GM21529 (cell line): ENCODE measurements at regions not wholly inside any gene's neighbourhood (a gene's known extent, or its start where the extent isn't known, plus 50 kb on each side); places are given as distances from the start of the nearest gene placed in this dataset.

Source experiments
- ATAC-seq: cut with Tn5 transposase; IDR thresholded peaks from one replicate; pipeline ENCODE4 v1.9.1; 2021; ENCODE audit not compliant: unreplicated experiment

- no peak for ATAC-seq
These were observed 324.6 kb upstream of the MTNR1B start for GRCh38 chr11:92644595-92645445.

GRCh38 chr11:92651159-92651558 lies 318.3 kb upstream of the MTNR1B start:
- ATAC-seq, result no peak

- no peak for ATAC-seq
These were observed 316.0 kb upstream of the MTNR1B start for GRCh38 chr11:92653454-92653853.

DNA sequence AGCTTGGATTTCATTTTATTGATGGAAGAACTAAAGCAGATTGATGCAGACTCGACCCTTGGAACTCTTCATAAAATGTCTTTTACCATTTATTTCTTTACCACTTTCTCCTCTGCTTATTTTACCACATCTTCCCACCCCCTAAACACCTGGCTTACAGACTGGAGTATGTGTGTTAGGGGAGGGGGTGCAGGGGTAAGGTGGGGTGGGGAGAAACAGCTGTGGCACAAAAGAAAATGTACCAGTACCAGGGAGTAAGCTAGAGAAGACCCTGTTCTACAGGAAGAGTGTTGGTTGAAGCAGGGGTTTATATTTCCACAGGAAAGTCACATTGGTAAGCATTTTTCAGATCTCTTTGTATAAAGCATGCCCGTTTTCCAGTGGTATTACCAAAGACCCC lies 312.7 kb upstream of the MTNR1B start:
- ATAC-seq, result no peak

DNA sequence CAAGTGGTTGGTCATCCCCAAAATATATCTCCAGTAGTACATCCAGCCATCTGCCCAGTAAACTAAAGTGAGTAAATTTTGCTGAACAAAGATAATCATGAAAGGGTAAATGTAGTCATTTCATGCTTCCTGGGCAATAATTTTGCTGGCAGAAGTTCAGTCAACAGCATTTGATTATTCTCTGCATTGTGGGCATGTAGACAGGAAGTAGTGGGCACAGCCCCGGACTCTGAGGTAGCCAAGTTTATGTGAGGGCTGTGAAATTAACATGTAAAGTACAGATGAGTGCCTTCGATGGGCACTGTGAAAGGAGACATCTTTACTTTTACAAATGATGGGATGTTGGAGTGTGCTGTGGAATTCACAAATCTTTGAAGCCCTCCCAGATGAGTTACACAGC lies 312.2 kb upstream of the MTNR1B start:
- ATAC-seq, result no peak

GRCh38 chr11:92658733-92659132 lies 310.7 kb upstream of the MTNR1B start:
- no peak for ATAC-seq

DNA sequence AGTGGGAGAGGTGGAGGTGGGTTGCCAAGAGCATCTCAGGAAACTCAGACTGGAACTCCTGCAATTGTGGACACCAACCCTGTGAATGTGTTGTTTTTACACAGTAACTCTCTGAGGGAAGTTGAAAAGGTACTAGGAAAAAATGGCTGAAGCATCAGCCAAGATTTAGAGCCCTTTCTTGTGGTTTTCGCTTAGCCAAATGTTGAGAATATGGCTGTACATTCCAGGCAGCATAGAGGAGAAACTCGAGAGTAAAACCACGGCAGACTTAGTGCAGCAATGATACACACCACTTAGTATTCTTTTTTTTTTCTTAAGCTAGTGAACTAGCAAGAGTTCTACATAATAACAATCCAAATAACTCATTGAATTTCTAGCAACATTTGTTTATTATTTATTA lies 309.7 kb upstream of the MTNR1B start:
- ATAC-seq, result no peak

DNA sequence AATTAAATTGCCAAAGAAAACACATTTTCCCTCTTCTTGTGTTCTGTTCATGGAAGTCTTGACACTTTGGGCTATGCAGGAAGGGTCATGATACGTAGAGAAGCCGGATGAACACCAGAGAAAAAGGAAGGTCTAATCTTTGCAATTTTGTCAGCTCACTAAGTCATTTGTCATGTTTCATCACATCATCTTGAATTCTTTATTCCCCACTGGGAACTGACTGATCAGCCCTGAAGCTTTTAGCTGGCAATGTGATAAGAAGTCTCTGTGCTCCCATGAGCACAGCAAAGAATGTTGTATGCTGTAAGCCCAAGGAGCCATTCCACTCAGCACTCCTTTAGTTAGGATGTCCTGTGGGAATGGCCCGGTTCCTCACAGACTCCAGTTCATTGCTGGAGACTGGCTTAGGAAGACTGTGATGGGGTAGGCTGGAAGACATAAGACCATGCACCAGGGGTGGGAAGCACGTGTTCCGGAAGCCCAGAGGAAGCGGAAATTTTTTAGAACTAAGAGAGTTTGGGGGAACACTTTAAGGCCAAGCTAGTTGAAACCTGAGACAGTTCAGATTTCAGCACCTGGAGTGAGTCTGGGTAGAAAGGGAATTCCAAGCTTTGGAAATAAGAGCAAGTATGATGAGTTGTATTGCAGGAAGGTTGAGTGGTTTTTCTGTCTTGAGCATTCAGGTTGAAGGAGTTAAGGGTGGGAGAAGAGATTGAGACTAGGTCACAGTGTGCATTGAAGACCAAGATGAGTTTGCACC lies 306.7 kb upstream of the MTNR1B start:
- no peak for ATAC-seq

- no peak for ATAC-seq
These were observed 305.9 kb upstream of the MTNR1B start for GRCh38 chr11:92663539-92663938.

DNA sequence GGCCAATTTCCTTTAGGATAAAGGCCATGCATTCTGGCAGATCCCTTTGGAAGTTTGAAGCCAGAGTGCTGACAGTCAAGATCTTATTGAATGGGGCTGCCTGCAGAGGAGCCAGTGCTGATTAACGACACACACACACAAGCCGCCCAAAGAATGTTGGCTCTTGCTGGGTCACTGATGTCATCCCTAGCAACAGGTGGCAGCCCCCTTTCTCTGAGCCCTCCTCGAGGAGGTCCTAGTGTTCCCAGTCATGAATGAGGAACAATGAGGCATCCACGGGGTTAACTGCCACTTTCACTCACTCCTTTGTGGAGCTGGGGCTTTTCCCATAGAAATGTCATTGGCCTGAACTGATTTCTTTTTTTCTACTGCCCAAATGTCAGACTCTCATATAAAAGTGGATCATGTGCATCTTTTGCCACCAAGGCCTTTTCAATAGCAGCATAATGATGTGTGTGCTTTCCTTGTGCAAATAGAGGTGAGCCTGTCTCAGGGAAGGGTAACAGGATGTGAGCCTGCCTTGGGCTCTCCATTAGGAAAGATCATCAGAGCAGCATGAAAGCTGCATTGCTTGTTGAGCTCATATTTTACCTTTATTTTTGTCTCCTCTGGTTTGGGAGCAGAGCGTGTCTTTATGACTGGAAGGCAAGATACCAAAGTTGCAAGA lies 301.8 kb upstream of the MTNR1B start:
- ATAC-seq, result no peak

GRCh38 chr11:92670308-92670890 lies 299.1 kb upstream of the MTNR1B start:
- no peak for ATAC-seq

DNA sequence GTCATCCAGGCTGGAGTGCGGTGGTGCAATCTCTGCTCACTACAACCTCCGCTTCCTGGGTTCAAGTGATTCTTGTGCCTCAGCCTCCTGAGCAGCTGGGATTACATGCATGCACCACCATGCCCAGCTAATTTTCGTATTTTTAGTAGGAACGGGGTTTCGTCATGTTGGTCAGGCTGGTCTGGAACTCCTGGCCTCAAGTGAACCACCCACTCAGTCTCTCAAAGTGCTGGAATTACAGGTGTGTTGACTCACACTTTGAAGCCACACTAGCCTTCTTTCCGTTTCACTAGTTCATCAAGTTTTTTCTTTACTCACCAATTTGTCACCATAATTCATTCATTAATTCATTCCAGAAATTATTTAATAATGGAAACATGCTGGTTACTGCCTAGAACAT lies 298.4 kb upstream of the MTNR1B start:
- ATAC-seq, result no peak

- no peak for ATAC-seq
These were observed 294.1 kb upstream of the MTNR1B start for GRCh38 chr11:92675303-92675702.

- ATAC-seq, result no peak
These were observed 293.6 kb upstream of the MTNR1B start for GRCh38 chr11:92675810-92676209.

DNA sequence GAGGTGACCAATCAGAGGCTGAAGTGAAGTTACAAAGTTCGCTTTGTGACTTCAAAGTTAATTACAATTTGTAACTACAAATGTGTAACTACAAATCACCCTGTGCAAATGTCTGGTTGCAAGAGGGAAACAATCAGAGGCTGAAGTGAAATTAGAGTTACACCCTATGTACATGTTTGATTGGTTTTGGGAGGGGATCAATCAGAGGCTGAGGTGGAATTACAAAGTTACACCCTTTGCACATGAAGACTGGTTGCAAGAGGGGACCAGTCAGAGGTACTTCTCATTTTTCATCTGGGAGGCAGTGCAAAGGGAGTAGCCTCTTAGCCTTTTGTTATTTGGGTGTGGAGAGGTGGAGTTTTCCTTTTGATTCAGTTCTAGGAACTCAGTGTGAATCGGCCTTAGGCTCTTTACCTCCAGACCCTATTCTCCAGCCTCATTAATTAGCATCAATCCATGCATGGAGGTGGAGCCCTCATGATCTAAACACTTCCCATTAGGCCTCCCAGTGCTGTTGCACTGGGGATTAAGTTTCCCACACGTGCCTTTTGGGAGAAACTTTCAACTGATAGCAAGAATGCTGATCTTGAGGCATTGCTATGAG lies 291.3 kb upstream of the MTNR1B start:
- ATAC-seq, result no peak

DNA sequence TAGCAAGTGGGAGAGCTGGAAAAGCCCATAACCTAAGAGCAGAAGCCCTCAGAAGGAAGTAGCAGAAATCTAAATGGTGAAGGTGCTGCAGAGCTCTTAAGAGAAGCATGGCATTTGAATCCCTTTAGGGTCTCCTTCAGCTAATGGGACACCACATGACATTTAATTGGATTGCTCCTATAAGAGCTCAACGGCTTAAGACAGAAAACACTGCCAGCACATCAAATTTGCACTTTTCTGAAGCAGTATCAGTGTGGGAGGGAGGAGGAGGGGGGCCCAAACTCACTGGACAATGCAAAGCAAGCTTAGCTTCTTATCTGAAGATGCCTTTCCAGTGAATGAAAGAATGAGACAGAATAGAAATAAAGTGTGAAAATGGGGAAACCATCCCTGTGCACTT lies 287.9 kb upstream of the MTNR1B start:
- ATAC-seq, result no peak

DNA sequence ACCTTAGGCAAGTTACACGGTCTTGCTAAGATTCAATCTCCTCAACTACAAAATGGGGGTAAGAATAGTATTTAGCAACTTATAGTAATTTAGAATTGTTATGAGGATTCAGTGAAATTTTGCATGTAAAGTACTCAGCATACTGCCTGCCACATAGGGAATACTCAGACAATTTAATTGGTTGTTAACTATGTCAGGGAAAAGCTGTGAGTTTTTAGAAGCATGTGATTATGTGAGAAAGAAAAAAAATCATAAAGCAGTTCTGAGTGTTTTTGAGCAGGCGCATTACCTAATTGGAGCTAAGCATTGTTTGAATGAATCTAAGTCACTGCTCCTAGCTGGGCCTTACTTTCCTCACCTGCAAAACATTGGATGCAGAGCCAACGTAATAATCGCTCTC lies 287.3 kb upstream of the MTNR1B start:
- no peak for ATAC-seq

- no peak for ATAC-seq
These were observed 286.5 kb upstream of the MTNR1B start for GRCh38 chr11:92682952-92683351.

- no peak for ATAC-seq
These were observed 284.4 kb upstream of the MTNR1B start for GRCh38 chr11:92685049-92685448.

GRCh38 chr11:92687724-92688123 lies 281.7 kb upstream of the MTNR1B start:
- no peak for ATAC-seq

DNA sequence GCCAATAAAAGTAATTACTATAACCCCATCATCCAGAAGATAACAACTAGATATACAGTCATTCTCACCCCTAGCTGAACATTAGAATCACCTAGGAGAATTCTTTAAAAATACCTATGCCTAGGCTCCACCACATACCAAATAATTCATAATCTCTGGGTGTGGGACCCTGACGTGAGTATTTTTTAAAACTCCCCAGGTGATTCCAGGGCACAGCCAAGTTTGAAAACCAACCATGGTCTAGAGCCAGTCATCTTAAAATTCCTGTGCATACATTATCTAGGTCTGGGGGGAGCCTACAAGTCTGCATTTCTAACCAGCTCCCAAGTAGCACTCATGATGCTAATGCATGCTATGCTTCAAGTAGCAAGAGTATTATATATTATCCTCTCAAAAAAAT lies 281.0 kb upstream of the MTNR1B start:
- no peak for ATAC-seq
